CD4-positive, alpha-beta T cell (primary cell): ENCODE measurements at regions not wholly inside any gene's neighbourhood (a gene's known extent, or its start where the extent isn't known, plus 50 kb on each side); places are given as distances from the start of the nearest gene placed in this dataset.

ENCODE experiments used
- ATAC-seq: fragments of 200-7000 bp; cut with Tn5 transposase; one replicate; pipeline ENCODE4 v1.10.0; 2022; ENCODE audit warnings: mild to moderate bottlenecking; ENCODE audit not compliant: poor library complexity
- CTCF ChIA-PET: fragments of 350-600 bp; sonication (Branson Sonifier 250); formaldehyde crosslinking; loops from one replicate; lab custom pipeline; 2021; ENCODE audit warnings: antibody characterized with exemption, inconsistent platforms; lab: Charles Lee
- POLR2A ChIA-PET: fragments of 350-600 bp; sonication (Branson Sonifier 250); formaldehyde crosslinking; loops from one replicate; lab custom pipeline; 2021; ENCODE audit warnings: antibody characterized with exemption, inconsistent platforms; lab: Charles Lee
- DNase-seq, 14 experiments: peaks; one replicate each; pipeline ENCODE4 v3.0.0-alpha.2; 2013 to 2020; ENCODE audit warnings: mixed read lengths in 2 of 14
- H3K27ac ChIP-seq, 2 donors: one replicate each; pipeline versions ENCODE4 v1.5.1 to v1.7.0; 2013; ENCODE audit warnings: low read length in 2 of 2, low read depth in 1 of 2, mild to moderate bottlenecking in 1 of 2
- H3K27me3 ChIP-seq, 2 experiments: 1 replicate in 1 of 2; 2 replicates in 1 of 2; pipeline versions ENCODE4 v1.6.1 to v1.7.0; 2013; ENCODE audit warnings: low read length in 2 of 2, control low read depth in 1 of 2, mild to moderate bottlenecking in 1 of 2, moderate library complexity in 1 of 2; ENCODE audit not compliant: insufficient read depth in 2 of 2, control insufficient read depth in 1 of 2
- H3K36me3 ChIP-seq: one replicate; pipeline ENCODE4 v1.6.1; 2013; ENCODE audit warnings: low read length, control low read depth; ENCODE audit not compliant: insufficient read depth
- H3K4me1 ChIP-seq: one replicate; pipeline ENCODE4 v1.6.1; 2013; ENCODE audit warnings: low read length, control low read depth; ENCODE audit not compliant: insufficient read depth
- H3K4me3 ChIP-seq: one replicate; pipeline ENCODE4 v1.5.1; 2013; ENCODE audit warnings: mild to moderate bottlenecking, low read length, moderate library complexity
- H3K9me3 ChIP-seq, 2 experiments: 1 replicate in 1 of 2; 2 replicates in 1 of 2; pipeline versions ENCODE4 v1.6.1 to v1.7.0; 2013; ENCODE audit warnings: low read length in 2 of 2, mild to moderate bottlenecking in 2 of 2, control low read depth in 1 of 2, moderate library complexity in 1 of 2; ENCODE audit not compliant: control insufficient read depth in 1 of 2, insufficient read depth in 1 of 2
- H3K27ac Mint-ChIP-seq: one replicate; pipeline ENCODE4 v1.8.0; 2020; ENCODE audit warnings: mixed read lengths
- H3K27me3 Mint-ChIP-seq: one replicate; pipeline ENCODE4 v1.8.0; 2021; ENCODE audit warnings: mixed read lengths
- H3K36me3 Mint-ChIP-seq: one replicate; pipeline ENCODE4 v1.8.0; 2021; ENCODE audit warnings: low read depth, mixed read lengths
- H3K4me1 Mint-ChIP-seq: one replicate; pipeline ENCODE4 v1.8.0; 2021; ENCODE audit warnings: low read depth, mixed read lengths
- H3K4me3 Mint-ChIP-seq: one replicate; pipeline ENCODE4 v1.8.0; 2020; ENCODE audit warnings: mild to moderate bottlenecking, mixed read lengths
- H3K9me3 Mint-ChIP-seq: one replicate; pipeline ENCODE4 v1.8.0; 2020; ENCODE audit warnings: mixed read lengths
- intact Hi-C, 2 experiments: fragments of 100-400 bp; cut with DNase I in 1 of 2; cut with micrococcal nuclease in 1 of 2; formaldehyde crosslinking; loops; one replicate each; pipeline versions ENCODE4 v1.15.1 to v1.9.0; 2023 to 2025; cut with DNase I, micrococcal nuclease
- TF ChIP-seq, protein P1 (sequence below): fragments of 200-600 bp; IDR thresholded peaks from one replicate; pipeline ENCODE4 v1.8.0; 2022; ENCODE audit warnings: antibody characterized with exemption, mild to moderate bottlenecking

- Mint-ChIP-seq H3K9me3 (no peaks in the 10 kb centered on the region), H3K4me3 (no peak overlapping the region), H3K4me1 (no peaks in the 10 kb centered on the region), H3K27ac (no peak overlapping the region), H3K36me3 (no peaks in the 10 kb centered on the region), H3K27me3 (no peaks in the 10 kb centered on the region)
- no peak for DNase-seq
- Histone ChIP-seq H3K4me1 (no peaks in the 10 kb centered on the region), H3K4me3 (no peak overlapping the region), H3K27ac (no peak overlapping the region), H3K27me3 (no peaks in the 10 kb centered on the region), H3K36me3 (no peaks in the 10 kb centered on the region), H3K9me3 (no peaks in the 10 kb centered on the region)
- TF ChIP-seq, protein P1, sequence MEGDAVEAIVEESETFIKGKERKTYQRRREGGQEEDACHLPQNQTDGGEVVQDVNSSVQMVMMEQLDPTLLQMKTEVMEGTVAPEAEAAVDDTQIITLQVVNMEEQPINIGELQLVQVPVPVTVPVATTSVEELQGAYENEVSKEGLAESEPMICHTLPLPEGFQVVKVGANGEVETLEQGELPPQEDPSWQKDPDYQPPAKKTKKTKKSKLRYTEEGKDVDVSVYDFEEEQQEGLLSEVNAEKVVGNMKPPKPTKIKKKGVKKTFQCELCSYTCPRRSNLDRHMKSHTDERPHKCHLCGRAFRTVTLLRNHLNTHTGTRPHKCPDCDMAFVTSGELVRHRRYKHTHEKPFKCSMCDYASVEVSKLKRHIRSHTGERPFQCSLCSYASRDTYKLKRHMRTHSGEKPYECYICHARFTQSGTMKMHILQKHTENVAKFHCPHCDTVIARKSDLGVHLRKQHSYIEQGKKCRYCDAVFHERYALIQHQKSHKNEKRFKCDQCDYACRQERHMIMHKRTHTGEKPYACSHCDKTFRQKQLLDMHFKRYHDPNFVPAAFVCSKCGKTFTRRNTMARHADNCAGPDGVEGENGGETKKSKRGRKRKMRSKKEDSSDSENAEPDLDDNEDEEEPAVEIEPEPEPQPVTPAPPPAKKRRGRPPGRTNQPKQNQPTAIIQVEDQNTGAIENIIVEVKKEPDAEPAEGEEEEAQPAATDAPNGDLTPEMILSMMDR, result no peak
- ChIA-PET CTCF (no interaction called here), POLR2A (no interaction called here)
- intact Hi-C loops, result no loop called here
- no peak for ATAC-seq
These were observed 54.9 kb upstream of the ZBTB18 start for GRCh38 chr1:243996223-243996622.

DNA sequence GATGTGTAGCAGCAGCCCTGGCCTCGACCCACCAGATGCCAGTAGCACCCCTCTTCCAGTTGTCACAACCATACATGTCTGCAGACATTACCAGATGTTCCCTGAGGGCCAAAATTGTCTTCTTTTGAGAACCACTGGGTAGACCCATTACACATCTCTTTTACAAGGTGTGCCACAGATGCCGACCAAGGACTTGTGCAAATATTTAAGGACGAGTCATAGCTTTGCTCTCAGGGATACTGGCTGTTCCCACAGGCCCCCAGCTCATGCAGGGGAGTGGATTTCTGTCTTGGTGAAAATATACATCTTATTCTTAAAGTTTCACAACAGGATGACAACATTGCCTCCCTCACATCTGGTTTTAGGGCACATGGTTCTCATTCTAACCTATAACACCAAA lies 59.4 kb upstream of the ZBTB18 start:
- DNase-seq (no peak), ATAC-seq (no peak)
- Mint-ChIP-seq H3K4me1 (no peaks in the 10 kb centered on the region), H3K4me3 (no peak overlapping the region), H3K36me3 (no peaks in the 10 kb centered on the region), H3K9me3 (peaks cover 4% of the 10 kb centered on the region), H3K27me3 (no peaks in the 10 kb centered on the region), H3K27ac (no peak overlapping the region)
- H3K27ac ChIP-seq, result no peak overlapping the region
- TF ChIP-seq, protein P1, result no peak
- ChIA-PET CTCF (no interaction called here), POLR2A (no interaction called here)
- no peaks in the 10 kb centered on the region for H3K4me1 ChIP-seq
- intact Hi-C loops, result no loop called here
- no peaks in the 10 kb centered on the region for H3K36me3 ChIP-seq
- no peak overlapping the region for H3K4me3 ChIP-seq
- H3K9me3 ChIP-seq, result peaks cover 0 to 12% of the 10 kb centered on the region in 2 experiments
- no peaks in the 10 kb centered on the region for H3K27me3 ChIP-seq

- Histone ChIP-seq H3K27ac (no peak overlapping the region), H3K4me3 (no peak overlapping the region), H3K9me3 (peaks cover 0 to 6% of the 10 kb centered on the region in 2 experiments), H3K27me3 (no peaks in the 10 kb centered on the region), H3K36me3 (no peaks in the 10 kb centered on the region), H3K4me1 (no peaks in the 10 kb centered on the region)
- CTCF ChIA-PET, result no interaction called here
- H3K4me1 Mint-ChIP-seq, result no peaks in the 10 kb centered on the region
- intact Hi-C loops, result no loop called here
- H3K9me3 Mint-ChIP-seq, result peaks cover under 1% of the 10 kb centered on the region
- no peak overlapping the region for H3K4me3 Mint-ChIP-seq
- no peaks in the 10 kb centered on the region for H3K36me3 Mint-ChIP-seq
- DNase-seq (no peak), ATAC-seq (no peak)
- no peak overlapping the region for H3K27ac Mint-ChIP-seq
- TF ChIP-seq, protein P1, result no peak
- no peaks in the 10 kb centered on the region for H3K27me3 Mint-ChIP-seq
- POLR2A ChIA-PET, result no interaction called here
These were observed 66.3 kb upstream of the ZBTB18 start for GRCh38 chr1:243984788-243985187.
